ENCODE measurements at regions not wholly inside any gene's neighbourhood (a gene's known extent, or its start where the extent isn't known, plus 50 kb on each side); places are given as distances from the start of the nearest gene placed in this dataset.

GRCh38 chr18:6598657-6599056, 130.9 kb upstream of the ARHGAP28 start:
- in situ Hi-C loops (cut with HindIII; ENCODE audit: extremely low pct_ligation_motif_present, low pct_unique_long_range_greater_than_20kb) (no loop called here), intact Hi-C loops (cut with micrococcal nuclease; ENCODE audit: unreplicated experiment) (no loop called here)
- Histone ChIP-seq H3K36me3 (replicated peaks in 1 of 2; ENCODE audit: control insufficient read depth in 1 of 2, insufficient read depth in 2 of 2, low read length in 2 of 2) (no peaks in the 10 kb centered on the region), H2AFZ (ENCODE audit: low read length) (no peak overlapping the region), H3K27me3 (ENCODE audit: control insufficient read depth in 1 of 2, insufficient read depth in 2 of 2, low read length in 2 of 2) (peaks cover 0 to 8% of the 10 kb centered on the region in 2 experiments; a peak in 1 of 5 replicates), H3K9ac (ENCODE audit: insufficient read depth, low read depth, low read length) (no peak overlapping the region), H3K79me2 (ENCODE audit: insufficient read depth, low read length) (no peaks in the 10 kb centered on the region), H3K4me3 (replicated peaks in 1 of 3; ENCODE audit: insufficient read depth in 1 of 3, low read depth in 2 of 3, low read length in 3 of 3) (no peak overlapping the region), H3K4me1 (ENCODE audit: insufficient read depth, low read length) (no peaks in the 10 kb centered on the region), H3K4me2 (ENCODE audit: low read depth, low read length) (no peak overlapping the region), H3K9me3 (ENCODE audit: low read length) (no peaks in the 10 kb centered on the region), H3K27ac (ENCODE audit: extremely low read length, insufficient read depth, low read length) (no peak overlapping the region), H4K20me1 (ENCODE audit: insufficient read depth, low read length) (no peaks in the 10 kb centered on the region)
- no peak for DNase-seq (ENCODE audit: low spot score)
- no TSS peak for BruUV-seq (replicated peaks)
- no peak for FAIRE-seq
- CTCF ChIA-PET (ENCODE audit: low intra/inter-chr PET ratio, low total read pairs) = no interaction called here
- no peak for ATAC-seq
- no peak for TF ChIP-seq SAP130 (CRISPR knock-in tag; IDR thresholded peaks at IDR 0.05; ENCODE audit: low read depth)
- no peak for TF ChIP-seq RAD51 (IDR thresholded peaks at IDR 0.05; ENCODE audit: borderline replicate concordance)
- TF ChIP-seq ZSCAN12 (CRISPR knock-in tag; IDR thresholded peaks at IDR 0.05) = no peak
- TF ChIP-seq ZZZ3 (CRISPR knock-in tag; IDR thresholded peaks at IDR 0.05; ENCODE audit: borderline replicate concordance) = no peak
- no peak for TF ChIP-seq ISL2 (CRISPR knock-in tag; IDR thresholded peaks at IDR 0.05)
- no peak for TF ChIP-seq HOXA7 (CRISPR knock-in tag; IDR thresholded peaks at IDR 0.05)
- no peak for TF ChIP-seq GATA4 (IDR thresholded peaks at IDR 0.05; ENCODE audit: borderline replicate concordance, low read depth)
- no peak for TF ChIP-seq ZFP36L2 (CRISPR knock-in tag; IDR thresholded peaks at IDR 0.05)
- TF ChIP-seq IKZF5 (CRISPR knock-in tag; IDR thresholded peaks at IDR 0.05) = no peak
- TF ChIP-seq, protein P1, sequence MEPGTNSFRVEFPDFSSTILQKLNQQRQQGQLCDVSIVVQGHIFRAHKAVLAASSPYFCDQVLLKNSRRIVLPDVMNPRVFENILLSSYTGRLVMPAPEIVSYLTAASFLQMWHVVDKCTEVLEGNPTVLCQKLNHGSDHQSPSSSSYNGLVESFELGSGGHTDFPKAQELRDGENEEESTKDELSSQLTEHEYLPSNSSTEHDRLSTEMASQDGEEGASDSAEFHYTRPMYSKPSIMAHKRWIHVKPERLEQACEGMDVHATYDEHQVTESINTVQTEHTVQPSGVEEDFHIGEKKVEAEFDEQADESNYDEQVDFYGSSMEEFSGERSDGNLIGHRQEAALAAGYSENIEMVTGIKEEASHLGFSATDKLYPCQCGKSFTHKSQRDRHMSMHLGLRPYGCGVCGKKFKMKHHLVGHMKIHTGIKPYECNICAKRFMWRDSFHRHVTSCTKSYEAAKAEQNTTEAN (CRISPR knock-in tag; conservative IDR thresholded peaks at IDR 0.05) = no peak
- TF ChIP-seq ZNF251 (CRISPR knock-in tag; IDR thresholded peaks at IDR 0.05) = no peak
- no peak for TF ChIP-seq ZNF20 (CRISPR knock-in tag; IDR thresholded peaks at IDR 0.05)
- TF ChIP-seq ZNF207 (IDR thresholded peaks at IDR 0.05; ENCODE audit: borderline replicate concordance) = no peak
- no peak for TF ChIP-seq HNF4G (IDR thresholded peaks at IDR 0.05; ENCODE audit: borderline replicate concordance, low read depth, low read length)
- no peak for TF ChIP-seq HNF4G (CRISPR knock-in tag; IDR thresholded peaks at IDR 0.05; ENCODE audit: borderline replicate concordance, low read depth)
- no peak for TF ChIP-seq THAP11 (CRISPR knock-in tag; IDR thresholded peaks at IDR 0.05)
- no peak for TF ChIP-seq ZNF720 (CRISPR knock-in tag; IDR thresholded peaks at IDR 0.05)
- no peak for TF ChIP-seq ZNF318 (CRISPR knock-in tag; IDR thresholded peaks at IDR 0.05)
- POLR2A ChIA-PET = no interaction called here
- 13% methylated on average over 6 of the region's 7 CpGs for WGBS (ENCODE audit: low lambda C conversion rate)
